ENCODE measurements at regions not wholly inside any gene's neighbourhood (a gene's known extent, or its start where the extent isn't known, plus 50 kb on each side); places are given as distances from the start of the nearest gene placed in this dataset.

GRCh38 chr13:79034341-79034740, 371.7 kb downstream of the RBM26 start:
- Mint-ChIP-seq H3K36me3 (no peaks in the 10 kb centered on the region), H3K4me3 (no peak overlapping the region), H3K9me3 (no peaks in the 10 kb centered on the region), H3K27ac (no peak overlapping the region), H3K27me3 (ENCODE audit: low read depth) (no peaks in the 10 kb centered on the region), H3K4me1 (no peaks in the 10 kb centered on the region)
- POLR2A ChIA-PET = no interaction called here
- ATAC-seq (no peak), DNase-seq (ENCODE audit: low spot score) (no peak)
- TF ChIP-seq ATF1 (CRISPR knock-in tag; IDR thresholded peaks at IDR 0.05) (no peak), E2F4 (CRISPR knock-in tag; IDR thresholded peaks at IDR 0.05; ENCODE audit: borderline replicate concordance, low read depth) (no peak), ZNF263 (CRISPR knock-in tag; IDR thresholded peaks at IDR 0.05; ENCODE audit: low read depth) (no peak), ARID4B (CRISPR knock-in tag; IDR thresholded peaks at IDR 0.05; ENCODE audit: borderline replicate concordance) (no peak), CREB1 (CRISPR knock-in tag; IDR thresholded peaks at IDR 0.05) (no peak), IRF1 (CRISPR knock-in tag; IDR thresholded peaks at IDR 0.05) (no peak), ZMAT4 (CRISPR knock-in tag; IDR thresholded peaks at IDR 0.05) (no peak), ZBTB21 (CRISPR knock-in tag; IDR thresholded peaks at IDR 0.05; ENCODE audit: borderline replicate concordance) (no peak), CBFB (CRISPR knock-in tag; IDR thresholded peaks at IDR 0.05; ENCODE audit: low read depth) (no peak), ZNF532 (CRISPR knock-in tag; IDR thresholded peaks at IDR 0.05; ENCODE audit: borderline replicate concordance) (no peak), SMAD4 (CRISPR knock-in tag; IDR thresholded peaks at IDR 0.05) (no peak), MYBL2 (CRISPR knock-in tag; IDR thresholded peaks at IDR 0.05) (no peak), FOXP4 (CRISPR knock-in tag; IDR thresholded peaks at IDR 0.05) (no peak), PRDM15 (CRISPR knock-in tag; IDR thresholded peaks at IDR 0.05) (no peak), ZNF121 (CRISPR knock-in tag; IDR thresholded peaks at IDR 0.05) (no peak), NR2C2 (CRISPR knock-in tag; IDR thresholded peaks at IDR 0.05) (no peak)
- CTCF ChIA-PET = interaction anchor here (0.6 kb wide), 1 partner anchor 12 kb away, joined by 3 read pairs; no protein-coding TSS in a partner anchor
